Thyroid gland (tissue), 4 donors: ENCODE measurements at regions not wholly inside any gene's neighbourhood (a gene's known extent, or its start where the extent isn't known, plus 50 kb on each side); places are given as distances from the start of the nearest gene placed in this dataset.

Experiments
- DNase-seq, 2 donors: peaks; one replicate each; pipeline ENCODE4 v3.0.0-alpha.2; 2019
- H3K27ac ChIP-seq, 3 donors: fragments of 200-600 bp; sonication (generic); 1 replicate in 2 of 3; 2 replicates in 1 of 3; pipeline ENCODE4 v1.5.1; 2016 to 2019; ENCODE audit warnings: mild to moderate bottlenecking in 1 of 3, moderate library complexity in 1 of 3
- H3K27me3 ChIP-seq: fragments of 200-600 bp; sonication (generic); one replicate; pipeline ENCODE4 v1.5.1; 2019
- H3K36me3 ChIP-seq, 2 donors: fragments of 200-600 bp; sonication (generic); one replicate each; pipeline ENCODE4 v1.5.1; 2016 to 2019
- H3K4me1 ChIP-seq, 2 donors: fragments of 200-600 bp; sonication (generic); one replicate each; pipeline ENCODE4 v1.5.1; 2017 to 2019
- H3K4me3 ChIP-seq, 3 donors: fragments of 200-600 bp; sonication (generic); replicated peaks in 1 of 3; 1 replicate in 2 of 3; 2 replicates in 1 of 3; pipeline ENCODE4 v1.5.1; 2016; ENCODE audit warnings: mild to moderate bottlenecking in 1 of 3
- H3K9me3 ChIP-seq: fragments of 200-600 bp; sonication (generic); one replicate; pipeline ENCODE4 v1.5.1; 2017
- POLR2A ChIP-seq, 2 donors: fragments of 450-650 bp; IDR thresholded peaks; one replicate each; pipeline ENCODE4 v1.6.1; 2017; ENCODE audit warnings: antibody characterized with exemption in 2 of 2, mild to moderate bottlenecking in 2 of 2, moderate library complexity in 1 of 2
- whole genome bisulfite sequencing, 2 donors: methylation state at CpG; one replicate each; pipeline ENCODE4 v1.1.5; 2017; 5-methylcytosine and 5-hydroxymethylcytosine counted together
- intact Hi-C: fragments of 100-400 bp; cut with DNase I; formaldehyde crosslinking; loops from one replicate; pipeline ENCODE4 v1.15.1; 2023
- TF ChIP-seq, protein P1 (sequence below), 6 experiments: fragments of 200-600 bp in 3 of 6; fragments of 450-650 bp in 3 of 6; sonication (generic) in 3 of 6; IDR thresholded peaks; one replicate each; pipeline ENCODE4 v1.5.1; 2016 to 2019; ENCODE audit warnings: antibody characterized with exemption in 6 of 6, mild to moderate bottlenecking in 2 of 6, inconsistent platforms in 1 of 6, moderate library complexity in 1 of 6

DNA sequence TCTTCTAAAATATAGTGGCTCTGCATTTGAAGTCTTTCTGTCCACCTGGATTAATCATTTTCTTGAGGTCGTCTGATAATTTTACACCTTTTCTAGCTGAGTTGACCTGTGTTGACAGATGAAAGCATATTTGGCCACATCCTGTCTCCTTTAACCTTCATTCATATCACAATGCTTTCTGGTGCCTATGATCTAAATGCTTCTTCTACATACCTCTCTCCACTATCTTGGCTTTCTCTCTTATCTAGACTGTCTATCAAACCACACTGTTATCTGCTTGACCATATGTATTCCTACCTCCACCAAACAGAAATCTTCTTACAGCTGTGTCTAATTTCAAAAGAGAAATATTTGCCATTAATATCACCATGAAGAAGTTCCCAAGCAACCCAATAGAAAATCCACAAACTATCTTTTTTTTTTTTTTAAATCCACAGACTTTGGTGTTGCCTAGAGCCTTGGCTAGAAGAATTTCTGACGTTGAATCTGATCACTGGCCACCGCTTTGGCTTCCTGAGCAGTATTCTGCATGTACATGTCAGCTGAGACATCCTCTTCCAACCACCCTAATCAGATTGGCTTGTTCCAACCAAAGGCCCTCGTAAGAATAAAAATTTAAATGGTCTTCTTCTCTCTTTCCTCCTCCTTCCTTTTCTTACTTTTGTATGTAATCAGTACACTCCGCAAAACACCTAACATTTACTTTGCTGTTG is 66.3 kb upstream of the SP4 start:
- no peaks in the 10 kb centered on the region for H3K9me3 ChIP-seq
- no peak overlapping the region for H3K27ac ChIP-seq
- H3K36me3 ChIP-seq: no peaks in the 10 kb centered on the region
- intact Hi-C loops: no loop called here
- peaks cover 0 to 5% of the 10 kb centered on the region in 2 donors for H3K4me1 ChIP-seq
- no peak for DNase-seq
- H3K27me3 ChIP-seq: no peaks in the 10 kb centered on the region
- TF ChIP-seq, protein P1, sequence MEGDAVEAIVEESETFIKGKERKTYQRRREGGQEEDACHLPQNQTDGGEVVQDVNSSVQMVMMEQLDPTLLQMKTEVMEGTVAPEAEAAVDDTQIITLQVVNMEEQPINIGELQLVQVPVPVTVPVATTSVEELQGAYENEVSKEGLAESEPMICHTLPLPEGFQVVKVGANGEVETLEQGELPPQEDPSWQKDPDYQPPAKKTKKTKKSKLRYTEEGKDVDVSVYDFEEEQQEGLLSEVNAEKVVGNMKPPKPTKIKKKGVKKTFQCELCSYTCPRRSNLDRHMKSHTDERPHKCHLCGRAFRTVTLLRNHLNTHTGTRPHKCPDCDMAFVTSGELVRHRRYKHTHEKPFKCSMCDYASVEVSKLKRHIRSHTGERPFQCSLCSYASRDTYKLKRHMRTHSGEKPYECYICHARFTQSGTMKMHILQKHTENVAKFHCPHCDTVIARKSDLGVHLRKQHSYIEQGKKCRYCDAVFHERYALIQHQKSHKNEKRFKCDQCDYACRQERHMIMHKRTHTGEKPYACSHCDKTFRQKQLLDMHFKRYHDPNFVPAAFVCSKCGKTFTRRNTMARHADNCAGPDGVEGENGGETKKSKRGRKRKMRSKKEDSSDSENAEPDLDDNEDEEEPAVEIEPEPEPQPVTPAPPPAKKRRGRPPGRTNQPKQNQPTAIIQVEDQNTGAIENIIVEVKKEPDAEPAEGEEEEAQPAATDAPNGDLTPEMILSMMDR (IDR thresholded peaks at IDR 0.05): no peak
- TF ChIP-seq POLR2A (IDR thresholded peaks at IDR 0.05): no peak
- no peak overlapping the region for H3K4me3 ChIP-seq
- 87 to 88% methylated on average over 5 of the region's 5 CpGs for WGBS, 2 donors

DNA sequence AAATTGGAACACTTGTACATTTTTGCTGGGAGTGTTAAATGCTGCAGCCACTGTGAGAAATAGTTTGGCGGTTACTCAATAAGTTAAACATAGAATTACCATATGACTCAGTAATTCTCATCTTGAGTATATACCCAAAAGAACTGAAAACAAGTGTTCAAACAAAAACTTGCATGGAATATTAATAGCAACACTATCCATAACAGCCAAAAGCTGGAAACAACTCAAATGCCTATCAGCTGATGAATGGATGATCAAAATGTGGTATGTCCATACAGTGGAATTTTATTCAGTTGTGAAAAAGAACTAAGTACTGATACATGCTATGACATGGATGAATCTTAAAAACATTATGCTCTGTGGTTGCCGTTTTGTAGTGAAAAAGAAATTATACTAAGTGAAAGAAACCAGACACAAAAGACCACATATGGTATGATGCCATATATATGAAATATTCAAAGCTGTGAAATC is 63.0 kb upstream of the SP4 start:
- no peak for TF ChIP-seq POLR2A (IDR thresholded peaks at IDR 0.05)
- TF ChIP-seq, protein P1 (IDR thresholded peaks at IDR 0.05): no peak
- Histone ChIP-seq H3K9me3 (no peaks in the 10 kb centered on the region), H3K36me3 (no peaks in the 10 kb centered on the region), H3K4me3 (no peak overlapping the region), H3K27me3 (no peaks in the 10 kb centered on the region), H3K4me1 (peaks cover 0 to 12% of the 10 kb centered on the region in 2 donors), H3K27ac (no peak overlapping the region)
- 85 to 92% methylated on average over 2 of the region's 2 CpGs for WGBS, 2 donors
- DNase-seq: no peak
- intact Hi-C loops: no loop called here

DNA sequence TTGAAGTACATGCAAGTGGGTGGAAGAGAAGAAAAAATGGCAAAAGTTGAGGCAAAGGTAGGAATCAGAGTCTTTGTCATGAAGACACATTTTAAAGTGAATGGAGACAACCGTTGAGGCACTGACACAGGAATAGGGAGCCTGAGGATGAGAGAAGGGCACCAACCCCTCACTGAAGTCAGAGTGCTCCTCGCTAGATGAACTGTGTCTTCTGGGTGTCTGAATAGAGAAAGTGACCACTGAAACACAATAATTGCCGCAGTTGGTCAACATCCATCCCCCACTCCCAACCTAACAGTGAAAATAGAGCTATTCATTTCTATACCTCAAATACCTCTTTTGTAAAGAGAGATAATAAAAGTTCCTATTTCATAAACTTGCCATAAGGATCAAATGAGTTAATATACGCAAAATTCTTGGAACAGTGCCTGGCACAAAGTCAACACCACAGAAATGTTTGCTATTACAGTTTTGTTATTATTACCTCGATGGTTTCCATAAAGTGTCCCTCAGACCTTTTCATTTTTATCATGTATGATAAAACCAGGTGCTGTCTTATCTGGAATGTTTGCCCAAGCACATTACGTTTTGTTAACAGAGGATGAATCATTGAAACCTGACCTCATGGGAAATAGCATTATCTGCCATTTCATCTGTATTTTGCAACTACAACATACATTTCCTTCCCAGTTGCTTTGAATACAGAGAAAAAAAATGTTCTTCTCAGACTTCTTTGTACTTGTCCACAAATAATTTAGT is 61.8 kb upstream of the SP4 start:
- no peak for DNase-seq
- intact Hi-C loops: no loop called here
- TF ChIP-seq, protein P1 (IDR thresholded peaks at IDR 0.05): no peak
- TF ChIP-seq POLR2A (IDR thresholded peaks at IDR 0.05): no peak

DNA sequence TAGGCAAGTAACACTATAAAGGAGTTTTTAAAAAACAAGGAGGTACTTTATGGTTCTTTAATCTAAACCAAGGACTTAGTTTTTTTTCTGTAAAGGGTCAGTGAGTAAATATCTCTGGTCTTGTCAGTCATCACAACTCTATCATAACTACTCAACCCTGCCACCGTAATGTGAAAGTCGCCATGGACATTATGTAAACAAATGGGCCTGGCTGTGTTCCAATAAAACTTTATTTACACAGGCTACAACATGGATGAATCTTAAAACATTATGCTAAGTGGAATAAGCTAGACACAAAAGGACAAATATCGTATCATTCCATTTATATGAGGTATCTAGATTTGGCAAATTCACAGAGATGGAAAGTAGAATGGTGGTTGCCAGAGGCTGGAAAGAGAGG is 60.8 kb upstream of the SP4 start:
- H3K4me1 ChIP-seq: peaks cover 11 to 18% of the 10 kb centered on the region in 2 donors
- no peak for DNase-seq
- WGBS, 2 donors: 42 to 55% methylated on average over 3 of the region's 3 CpGs
- TF ChIP-seq, protein P1 (IDR thresholded peaks at IDR 0.05): no peak
- no peak for TF ChIP-seq POLR2A (IDR thresholded peaks at IDR 0.05)
- H3K9me3 ChIP-seq: no peaks in the 10 kb centered on the region
- intact Hi-C loops: no loop called here
- no peaks in the 10 kb centered on the region for H3K36me3 ChIP-seq
- no peak overlapping the region for H3K4me3 ChIP-seq
- H3K27me3 ChIP-seq: no peaks in the 10 kb centered on the region
- H3K27ac ChIP-seq: no peak overlapping the region

More for the DNA sequence above, 61.8 kb upstream of the SP4 start:
- 64 to 65% methylated on average over 6 of the region's 6 CpGs for WGBS, 2 donors
- Histone ChIP-seq H3K4me1 (peaks cover 10 to 12% of the 10 kb centered on the region in 2 donors), H3K27ac (no peak overlapping the region), H3K27me3 (no peaks in the 10 kb centered on the region), H3K36me3 (no peaks in the 10 kb centered on the region), H3K4me3 (no peak overlapping the region), H3K9me3 (no peaks in the 10 kb centered on the region)

DNA sequence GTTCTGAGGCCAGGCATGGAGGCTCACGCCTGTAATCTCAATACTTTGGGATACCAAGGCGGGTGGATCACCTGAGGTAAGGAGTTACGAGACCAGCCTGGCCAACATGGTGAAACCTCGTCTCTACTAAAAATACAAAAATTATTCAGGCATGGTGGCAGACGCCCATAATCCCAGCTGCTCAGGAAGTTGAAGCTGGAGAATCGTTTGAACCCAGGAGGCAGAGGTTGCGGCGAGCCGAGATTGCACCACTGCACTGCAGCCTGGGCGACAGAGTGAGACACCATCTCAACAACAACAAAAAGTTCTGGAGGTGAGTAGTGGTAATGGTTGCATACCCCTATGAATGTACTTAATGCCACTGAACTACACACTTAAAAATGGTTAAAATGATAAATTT is 60.3 kb upstream of the SP4 start:
- H3K4me1 ChIP-seq: peaks cover 12 to 19% of the 10 kb centered on the region in 2 donors
- TF ChIP-seq POLR2A (IDR thresholded peaks at IDR 0.05): no peak
- TF ChIP-seq, protein P1 (IDR thresholded peaks at IDR 0.05): no peak
- WGBS, 2 donors: 74 to 77% methylated on average over 10 of the region's 10 CpGs
- H3K36me3 ChIP-seq: no peaks in the 10 kb centered on the region
- no peak overlapping the region for H3K4me3 ChIP-seq
- H3K9me3 ChIP-seq: no peaks in the 10 kb centered on the region
- H3K27me3 ChIP-seq: no peaks in the 10 kb centered on the region
- DNase-seq: no peak
- intact Hi-C loops: no loop called here
- H3K27ac ChIP-seq: no peak overlapping the region
